Activated CD8-positive, alpha-beta T cell treated with anti-CD3 and anti-CD28 coated beads, Interleukin-2, amount 10 ng/mL, durations not matched to agents 7 days and 5 days (primary cell): ENCODE measurements at regions not wholly inside any gene's neighbourhood (a gene's known extent, or its start where the extent isn't known, plus 50 kb on each side); places are given as distances from the start of the nearest gene placed in this dataset.

Experiments
- ATAC-seq: fragments of 150-1000 bp; cut with Tn5 transposase; one replicate; pipeline ENCODE4 v1.10.0; 2021; ENCODE audit warnings: moderate library complexity
- CTCF ChIA-PET: fragments of 350-600 bp; sonication (Branson Sonifier 250); formaldehyde crosslinking; loops from one replicate; lab custom pipeline; 2021; ENCODE audit warnings: antibody characterized with exemption; lab: Charles Lee
- POLR2A ChIA-PET: fragments of 350-600 bp; sonication (Branson Sonifier 250); formaldehyde crosslinking; loops from one replicate; lab custom pipeline; 2021; ENCODE audit warnings: antibody characterized with exemption; lab: Charles Lee
- DNase-seq: peaks from one replicate; pipeline ENCODE4 v3.0.0-alpha.2; 2020
- H3K27ac Mint-ChIP-seq: one replicate; pipeline ENCODE4 v1.8.0; 2021; ENCODE audit warnings: mild to moderate bottlenecking, mixed read lengths
- H3K27me3 Mint-ChIP-seq: one replicate; pipeline ENCODE4 v1.8.0; 2021; ENCODE audit warnings: low read depth, mixed read lengths
- H3K36me3 Mint-ChIP-seq: one replicate; pipeline ENCODE4 v1.8.0; 2021; ENCODE audit warnings: low read depth, mixed read lengths
- H3K4me1 Mint-ChIP-seq: one replicate; pipeline ENCODE4 v1.8.0; 2021; ENCODE audit warnings: low read depth, mixed read lengths
- H3K4me3 Mint-ChIP-seq: one replicate; pipeline ENCODE4 v1.8.0; 2021; ENCODE audit warnings: mild to moderate bottlenecking, mixed read lengths
- H3K9me3 Mint-ChIP-seq: one replicate; pipeline ENCODE4 v1.8.0; 2022; ENCODE audit warnings: mixed read lengths; ENCODE audit not compliant: insufficient read depth

GRCh38 chr10:8696746-8697145 lies 642.3 kb downstream of the GATA3 start:
- no peak for ATAC-seq
- POLR2A ChIA-PET, result no interaction called here
- no peaks in the 10 kb centered on the region for H3K36me3 Mint-ChIP-seq
- no peak overlapping the region for H3K27ac Mint-ChIP-seq
- H3K4me1 Mint-ChIP-seq, result no peaks in the 10 kb centered on the region
- no peaks in the 10 kb centered on the region for H3K27me3 Mint-ChIP-seq
- DNase-seq, result no peak
- H3K4me3 Mint-ChIP-seq, result no peak overlapping the region
- no peaks in the 10 kb centered on the region for H3K9me3 Mint-ChIP-seq
- CTCF ChIA-PET, result no interaction called here

DNA sequence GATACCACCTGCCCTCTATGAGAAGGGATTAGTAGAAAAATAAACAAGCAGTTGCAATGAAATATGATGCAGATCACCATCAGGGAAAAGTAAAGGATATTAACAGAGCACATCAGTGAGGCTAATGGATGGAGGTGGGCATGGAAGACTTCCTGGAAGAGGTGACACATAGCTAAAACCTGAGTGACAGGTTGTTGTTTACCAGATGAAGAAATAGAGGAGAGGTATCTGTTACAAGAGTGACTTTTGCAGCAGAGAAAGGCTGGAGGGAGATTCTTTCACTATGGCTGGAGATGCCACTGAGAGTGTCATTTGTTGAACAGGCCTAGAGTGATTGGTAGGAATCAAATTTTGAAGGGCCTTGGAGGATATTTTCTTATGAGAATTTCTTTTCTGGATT lies 646.2 kb downstream of the GATA3 start:
- Mint-ChIP-seq H3K27me3 (no peaks in the 10 kb centered on the region), H3K4me3 (no peak overlapping the region), H3K36me3 (no peaks in the 10 kb centered on the region), H3K27ac (no peak overlapping the region), H3K4me1 (no peaks in the 10 kb centered on the region), H3K9me3 (no peaks in the 10 kb centered on the region)
- no peak for DNase-seq
- no peak for ATAC-seq
- ChIA-PET CTCF (no interaction called here), POLR2A (no interaction called here)

GRCh38 chr10:8702181-8702580 lies 647.7 kb downstream of the GATA3 start:
- H3K27me3 Mint-ChIP-seq, result no peaks in the 10 kb centered on the region
- no peak for ATAC-seq
- CTCF ChIA-PET, result no interaction called here
- H3K4me1 Mint-ChIP-seq, result no peaks in the 10 kb centered on the region
- no peak overlapping the region for H3K27ac Mint-ChIP-seq
- H3K36me3 Mint-ChIP-seq, result no peaks in the 10 kb centered on the region
- no peaks in the 10 kb centered on the region for H3K9me3 Mint-ChIP-seq
- POLR2A ChIA-PET, result no interaction called here
- no peak for DNase-seq
- no peak overlapping the region for H3K4me3 Mint-ChIP-seq

GRCh38 chr10:8705415-8705814 lies 650.9 kb downstream of the GATA3 start:
- Mint-ChIP-seq H3K36me3 (no peaks in the 10 kb centered on the region), H3K4me3 (no peak overlapping the region), H3K27ac (no peak overlapping the region), H3K27me3 (no peaks in the 10 kb centered on the region), H3K9me3 (no peaks in the 10 kb centered on the region), H3K4me1 (no peaks in the 10 kb centered on the region)
- DNase-seq, result no peak
- ChIA-PET POLR2A (no interaction called here), CTCF (no interaction called here)
- ATAC-seq, result no peak

- no peak overlapping the region for H3K27ac Mint-ChIP-seq
- ChIA-PET POLR2A (no interaction called here), CTCF (interaction anchor here (0.7 kb wide), 1 partner anchor 62 kb away, joined by 3 read pairs; no protein-coding TSS in a partner anchor)
- ATAC-seq, result no peak
- no peak overlapping the region for H3K4me3 Mint-ChIP-seq
- no peaks in the 10 kb centered on the region for H3K27me3 Mint-ChIP-seq
- peaks cover 6% of the 10 kb centered on the region for H3K9me3 Mint-ChIP-seq
- DNase-seq, result no peak
- no peaks in the 10 kb centered on the region for H3K36me3 Mint-ChIP-seq
- no peaks in the 10 kb centered on the region for H3K4me1 Mint-ChIP-seq
These were observed 658.2 kb downstream of the GATA3 start for GRCh38 chr10:8712656-8713055.

GRCh38 chr10:8719971-8720370 lies 665.5 kb downstream of the GATA3 start:
- no peaks in the 10 kb centered on the region for H3K36me3 Mint-ChIP-seq
- H3K9me3 Mint-ChIP-seq, result peaks cover 22% of the 10 kb centered on the region
- H3K27me3 Mint-ChIP-seq, result no peaks in the 10 kb centered on the region
- ATAC-seq (no peak), DNase-seq (no peak)
- ChIA-PET POLR2A (no interaction called here), CTCF (no interaction called here)
- no peaks in the 10 kb centered on the region for H3K4me1 Mint-ChIP-seq
- no peak overlapping the region for H3K27ac Mint-ChIP-seq
- H3K4me3 Mint-ChIP-seq, result no peak overlapping the region

DNA sequence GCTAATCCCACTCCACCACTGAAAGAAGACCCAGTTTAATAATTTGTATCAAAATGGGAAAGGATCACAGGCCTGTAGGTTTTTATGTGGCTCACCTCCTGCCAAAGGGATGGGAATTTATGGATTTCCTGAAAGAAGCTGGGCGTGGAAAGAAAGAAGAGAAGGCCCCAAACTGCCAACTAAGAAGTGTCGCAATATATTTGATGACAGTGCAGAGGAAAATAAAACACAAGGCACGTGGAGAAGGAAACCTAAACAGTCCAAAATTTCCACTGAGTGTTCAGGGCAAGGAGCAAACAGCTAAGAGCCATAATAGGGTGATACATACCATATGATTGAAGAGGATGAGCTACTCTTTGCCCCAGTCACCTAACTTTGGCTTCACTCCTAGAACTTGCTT lies 667.2 kb downstream of the GATA3 start:
- peaks cover 20% of the 10 kb centered on the region for H3K9me3 Mint-ChIP-seq
- ChIA-PET POLR2A (interaction anchor here (0.6 kb wide), 1 partner anchor 119 kb away, joined by 3 read pairs; no protein-coding TSS in a partner anchor), CTCF (no interaction called here)
- H3K4me3 Mint-ChIP-seq, result no peak overlapping the region
- H3K27me3 Mint-ChIP-seq, result no peaks in the 10 kb centered on the region
- DNase-seq (no peak), ATAC-seq (no peak)
- no peak overlapping the region for H3K27ac Mint-ChIP-seq
- no peaks in the 10 kb centered on the region for H3K4me1 Mint-ChIP-seq
- H3K36me3 Mint-ChIP-seq, result no peaks in the 10 kb centered on the region

DNA sequence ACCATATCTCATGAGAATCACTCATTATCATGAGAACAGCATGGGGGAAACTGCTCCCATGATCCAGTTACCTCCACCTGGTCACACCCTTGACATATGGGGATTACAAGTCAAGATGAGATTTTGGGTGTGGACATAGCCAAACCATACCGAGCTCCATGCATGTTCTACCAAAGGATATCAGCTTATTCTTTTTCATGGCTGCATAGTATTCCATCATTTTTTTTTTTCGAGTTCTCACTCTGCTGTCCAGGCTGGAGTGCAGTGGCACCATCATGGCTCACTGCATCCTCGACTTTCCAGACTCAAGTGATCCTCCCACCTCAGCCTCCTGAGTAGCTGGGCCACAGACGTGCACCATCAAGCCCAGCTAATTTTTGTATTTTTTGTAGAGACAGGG lies 668.3 kb downstream of the GATA3 start:
- Mint-ChIP-seq H3K27ac (no peak overlapping the region), H3K9me3 (peaks cover 16% of the 10 kb centered on the region), H3K27me3 (no peaks in the 10 kb centered on the region), H3K4me1 (no peaks in the 10 kb centered on the region), H3K36me3 (no peaks in the 10 kb centered on the region), H3K4me3 (no peak overlapping the region)
- ChIA-PET POLR2A (no interaction called here), CTCF (no interaction called here)
- no peak for DNase-seq
- ATAC-seq, result no peak

DNA sequence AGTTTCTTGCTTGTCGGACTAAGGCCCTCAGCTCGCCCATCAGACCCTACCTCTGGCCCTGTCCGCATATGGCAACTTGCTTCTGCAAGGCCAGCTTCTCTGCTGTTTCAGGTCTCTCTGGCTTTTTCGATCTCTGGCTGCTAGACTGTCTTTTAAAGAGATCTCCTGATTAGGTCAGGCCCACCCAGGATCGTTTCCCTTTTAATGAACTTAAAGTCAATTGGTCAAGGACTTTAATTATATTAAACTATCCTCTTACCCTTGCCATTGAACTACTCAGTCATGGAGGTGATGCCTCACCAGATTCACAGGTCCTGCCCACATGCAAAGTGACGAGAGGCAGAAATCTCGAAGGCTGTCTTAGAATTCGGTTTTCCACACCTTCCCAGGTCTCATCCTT lies 670.9 kb downstream of the GATA3 start:
- no peaks in the 10 kb centered on the region for H3K9me3 Mint-ChIP-seq
- no peaks in the 10 kb centered on the region for H3K4me1 Mint-ChIP-seq
- DNase-seq (no peak), ATAC-seq (no peak)
- H3K27ac Mint-ChIP-seq, result no peak overlapping the region
- ChIA-PET POLR2A (no interaction called here), CTCF (no interaction called here)
- H3K4me3 Mint-ChIP-seq, result no peak overlapping the region
- no peaks in the 10 kb centered on the region for H3K36me3 Mint-ChIP-seq
- H3K27me3 Mint-ChIP-seq, result no peaks in the 10 kb centered on the region

DNA sequence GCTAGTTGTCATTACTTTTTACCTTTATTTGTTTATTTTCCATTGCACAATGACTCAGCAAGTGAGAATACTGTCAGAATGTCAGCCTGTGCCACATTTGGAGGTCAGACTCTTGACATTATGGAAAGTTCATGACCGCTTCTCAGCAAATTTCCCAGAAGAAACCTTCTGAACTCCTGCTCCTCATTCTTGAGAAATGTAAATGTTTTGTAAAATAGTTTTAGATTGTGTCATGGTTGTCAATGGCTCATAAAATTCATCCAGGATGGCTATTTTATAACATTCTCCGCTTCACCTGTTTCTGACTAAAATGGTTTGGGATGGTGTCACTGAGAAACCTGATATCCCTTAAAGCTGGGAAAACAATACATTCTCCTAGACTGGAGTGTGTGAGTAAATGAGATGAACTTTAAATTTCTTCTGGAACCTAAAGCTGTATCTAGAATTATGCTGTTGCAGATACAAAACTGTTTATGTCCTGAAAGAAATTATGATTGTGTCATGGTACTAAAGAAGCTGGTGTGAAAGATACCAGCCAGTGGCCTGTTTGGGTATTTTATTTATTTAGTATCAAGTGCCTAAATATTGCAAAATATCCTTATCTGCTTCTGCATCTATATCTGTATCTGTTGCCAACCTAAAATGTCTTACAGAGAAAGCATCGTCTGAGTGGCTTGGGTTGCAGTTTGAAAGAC lies 671.7 kb downstream of the GATA3 start:
- DNase-seq (no peak), ATAC-seq (no peak)
- CTCF ChIA-PET, result no interaction called here
- POLR2A ChIA-PET, result no interaction called here
- Mint-ChIP-seq H3K27me3 (no peaks in the 10 kb centered on the region), H3K4me3 (no peak overlapping the region), H3K27ac (no peak overlapping the region), H3K36me3 (no peaks in the 10 kb centered on the region), H3K9me3 (no peaks in the 10 kb centered on the region), H3K4me1 (no peaks in the 10 kb centered on the region)

GRCh38 chr10:8726779-8727084 lies 672.2 kb downstream of the GATA3 start:
- POLR2A ChIA-PET, result no interaction called here
- Mint-ChIP-seq H3K4me1 (no peaks in the 10 kb centered on the region), H3K36me3 (no peaks in the 10 kb centered on the region), H3K27me3 (no peaks in the 10 kb centered on the region), H3K4me3 (no peak overlapping the region), H3K27ac (no peak overlapping the region), H3K9me3 (no peaks in the 10 kb centered on the region)
- DNase-seq, result no peak
- no peak for ATAC-seq
- CTCF ChIA-PET, result no interaction called here

DNA sequence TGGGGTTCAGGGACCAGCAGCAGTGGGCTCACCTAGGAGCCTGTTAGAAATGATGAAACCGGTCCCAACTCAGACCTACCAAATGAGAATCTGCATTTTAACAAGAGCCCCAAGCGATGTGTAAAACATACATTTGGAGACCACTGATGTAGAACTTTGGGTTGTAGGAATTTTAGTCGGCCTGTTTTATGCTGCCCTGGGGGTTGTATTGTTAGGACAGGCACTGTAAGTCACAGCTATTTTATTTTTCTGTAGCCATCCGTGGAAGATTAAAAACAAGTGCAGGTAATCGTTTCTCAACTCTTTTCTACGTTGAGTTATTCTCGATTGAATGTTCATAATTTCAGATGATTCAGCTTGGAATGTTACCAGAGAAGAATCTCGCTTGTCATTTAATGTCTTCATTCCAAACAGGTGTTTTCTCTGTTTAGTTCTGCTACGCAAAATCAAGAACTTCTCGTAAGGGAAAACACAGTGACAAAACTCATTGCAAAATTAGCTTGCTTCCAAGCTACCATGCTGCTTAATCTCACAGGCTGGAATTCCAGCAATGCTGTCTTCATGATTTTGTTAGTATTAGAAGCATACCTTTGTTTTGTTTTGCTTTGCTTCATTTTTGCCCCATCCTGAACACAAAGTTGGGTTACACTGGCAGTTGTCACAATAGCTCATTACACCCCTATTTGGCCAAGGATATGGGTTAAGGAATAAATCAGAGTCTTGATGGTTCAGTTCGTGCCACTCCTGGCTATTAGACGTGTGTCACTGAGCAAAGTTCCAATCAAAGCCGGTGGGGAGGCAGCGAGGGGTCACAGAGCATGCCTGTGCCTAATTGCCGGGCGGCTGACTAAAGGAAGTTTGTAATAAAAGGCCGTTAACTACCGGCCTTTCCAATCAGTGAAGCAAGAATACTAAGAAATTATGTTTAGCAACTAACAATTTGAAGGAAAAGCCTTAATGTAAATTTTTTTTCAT lies 676.9 kb downstream of the GATA3 start:
- POLR2A ChIA-PET, result no interaction called here
- no peak overlapping the region for H3K27ac Mint-ChIP-seq
- CTCF ChIA-PET, result no interaction called here
- no peaks in the 10 kb centered on the region for H3K4me1 Mint-ChIP-seq
- ATAC-seq (no peak), DNase-seq (no peak)
- no peaks in the 10 kb centered on the region for H3K36me3 Mint-ChIP-seq
- no peaks in the 10 kb centered on the region for H3K27me3 Mint-ChIP-seq
- H3K9me3 Mint-ChIP-seq, result no peaks in the 10 kb centered on the region
- no peak overlapping the region for H3K4me3 Mint-ChIP-seq
